Immature natural killer cell (primary cell): ENCODE measurements at regions not wholly inside any gene's neighbourhood (a gene's known extent, or its start where the extent isn't known, plus 50 kb on each side); places are given as distances from the start of the nearest gene placed in this dataset.

Experiments used
- DNase-seq, 3 donors: peaks; one replicate each; pipeline ENCODE4 v3.0.0; 2022; ENCODE audit warnings: mixed read lengths in 1 of 3
- H3K27ac Mint-ChIP-seq, 6 donors: one replicate each; pipeline ENCODE4 v1.8.0; 2020; ENCODE audit warnings: mixed read lengths in 6 of 6, mild to moderate bottlenecking in 5 of 6, inconsistent platforms in 4 of 6, moderate library complexity in 3 of 6
- H3K27me3 Mint-ChIP-seq, 3 donors: one replicate each; pipeline ENCODE4 v1.8.0; 2020 to 2021; ENCODE audit warnings: low read depth in 3 of 3, mild to moderate bottlenecking in 3 of 3, mixed read lengths in 3 of 3, moderate library complexity in 3 of 3, inconsistent platforms in 1 of 3
- H3K36me3 Mint-ChIP-seq, 3 donors: one replicate each; pipeline ENCODE4 v1.8.0; 2020; ENCODE audit warnings: mixed read lengths in 3 of 3, inconsistent platforms in 2 of 3, mild to moderate bottlenecking in 2 of 3
- H3K4me1 Mint-ChIP-seq, 2 donors: one replicate each; pipeline ENCODE4 v1.8.0; 2020; ENCODE audit warnings: inconsistent platforms in 2 of 2, mild to moderate bottlenecking in 2 of 2, mixed read lengths in 2 of 2, moderate library complexity in 1 of 2
- H3K4me3 Mint-ChIP-seq, 5 donors: one replicate each; pipeline ENCODE4 v1.8.0; 2020; ENCODE audit warnings: mild to moderate bottlenecking in 5 of 5, mixed read lengths in 5 of 5, inconsistent platforms in 3 of 5, moderate library complexity in 3 of 5
- H3K9me3 Mint-ChIP-seq, 6 donors: one replicate each; pipeline ENCODE4 v1.8.0; 2020; ENCODE audit warnings: mild to moderate bottlenecking in 6 of 6, mixed read lengths in 6 of 6, inconsistent platforms in 4 of 6, moderate library complexity in 3 of 6

GRCh38 chr4:138317175-138317748 is 75.1 kb upstream of the SLC7A11 start:
- DNase-seq, result no peak
- H3K27me3 Mint-ChIP-seq, result peaks cover 0 to 6% (median 2%) of the 10 kb centered on the region in 3 donors
- peaks cover 4 to 42% (median 11%) of the 10 kb centered on the region in 6 donors for H3K9me3 Mint-ChIP-seq
- no peak overlapping the region for H3K4me3 Mint-ChIP-seq
- no peak overlapping the region for H3K27ac Mint-ChIP-seq
- no peaks in the 10 kb centered on the region for H3K36me3 Mint-ChIP-seq
- no peaks in the 10 kb centered on the region for H3K4me1 Mint-ChIP-seq

GRCh38 chr4:138312536-138312911 is 70.4 kb upstream of the SLC7A11 start:
- H3K27ac Mint-ChIP-seq, result no peak overlapping the region
- H3K27me3 Mint-ChIP-seq, result peaks cover 0 to 6% (median 2%) of the 10 kb centered on the region in 3 donors
- H3K9me3 Mint-ChIP-seq, result peaks cover 5 to 49% (median 16%) of the 10 kb centered on the region in 6 donors
- no peaks in the 10 kb centered on the region for H3K4me1 Mint-ChIP-seq
- no peak overlapping the region for H3K4me3 Mint-ChIP-seq
- DNase-seq, result no peak
- H3K36me3 Mint-ChIP-seq, result peaks cover 0 to 3% (median 2%) of the 10 kb centered on the region in 3 donors

- no peak overlapping the region for H3K27ac Mint-ChIP-seq
- no peaks in the 10 kb centered on the region for H3K4me1 Mint-ChIP-seq
- peaks cover 0 to 4% (median 3%) of the 10 kb centered on the region in 3 donors for H3K36me3 Mint-ChIP-seq
- no peak overlapping the region for H3K4me3 Mint-ChIP-seq
- H3K9me3 Mint-ChIP-seq, result peaks cover 8 to 48% (median 17%) of the 10 kb centered on the region in 6 donors
- H3K27me3 Mint-ChIP-seq, result peaks cover 0 to 6% (median 2%) of the 10 kb centered on the region in 3 donors
- DNase-seq, result no peak
These were observed 69.8 kb upstream of the SLC7A11 start for GRCh38 chr4:138311771-138312535.

GRCh38 chr4:138310991-138311390 is 68.8 kb upstream of the SLC7A11 start:
- Mint-ChIP-seq H3K36me3 (peaks cover 0 to 4% (median 3%) of the 10 kb centered on the region in 3 donors), H3K27me3 (peaks cover 0 to 6% (median 2%) of the 10 kb centered on the region in 3 donors), H3K9me3 (peaks cover 8 to 41% (median 14%) of the 10 kb centered on the region in 6 donors), H3K4me1 (no peaks in the 10 kb centered on the region), H3K4me3 (no peak overlapping the region), H3K27ac (no peak overlapping the region)
- no peak for DNase-seq

GRCh38 chr4:138310498-138310897 is 68.3 kb upstream of the SLC7A11 start:
- Mint-ChIP-seq H3K27ac (no peak overlapping the region), H3K4me3 (no peak overlapping the region), H3K27me3 (peaks cover 0 to 4% (median 2%) of the 10 kb centered on the region in 3 donors), H3K4me1 (no peaks in the 10 kb centered on the region), H3K36me3 (peaks cover 0 to 4% (median 3%) of the 10 kb centered on the region in 3 donors), H3K9me3 (peaks cover 6 to 45% (median 13%) of the 10 kb centered on the region in 6 donors)
- no peak for DNase-seq

GRCh38 chr4:138308356-138308755 is 66.2 kb upstream of the SLC7A11 start:
- Mint-ChIP-seq H3K9me3 (peaks cover 2 to 42% (median 10%) of the 10 kb centered on the region in 6 donors), H3K36me3 (peaks cover 0 to 4% (median 3%) of the 10 kb centered on the region in 3 donors), H3K4me3 (no peak overlapping the region), H3K4me1 (no peaks in the 10 kb centered on the region), H3K27me3 (peaks cover 0 to 1% (median 0%) of the 10 kb centered on the region in 3 donors), H3K27ac (no peak overlapping the region)
- DNase-seq, result no peak

- peaks cover 0 to 4% (median 0%) of the 10 kb centered on the region in 3 donors for H3K27me3 Mint-ChIP-seq
- H3K9me3 Mint-ChIP-seq, result peaks cover 2 to 43% (median 10%) of the 10 kb centered on the region in 6 donors
- no peaks in the 10 kb centered on the region for H3K4me1 Mint-ChIP-seq
- H3K27ac Mint-ChIP-seq, result no peak overlapping the region
- H3K36me3 Mint-ChIP-seq, result peaks cover 0 to 4% (median 3%) of the 10 kb centered on the region in 3 donors
- no peak for DNase-seq
- H3K4me3 Mint-ChIP-seq, result no peak overlapping the region
These were observed 65.2 kb upstream of the SLC7A11 start for GRCh38 chr4:138307319-138307718.

- peaks cover 3 to 4% (median 4%) of the 10 kb centered on the region in 3 donors for H3K36me3 Mint-ChIP-seq
- no peaks in the 10 kb centered on the region for H3K4me1 Mint-ChIP-seq
- H3K4me3 Mint-ChIP-seq, result no peak overlapping the region
- no peak overlapping the region for H3K27ac Mint-ChIP-seq
- peaks cover 0 to 46% (median 17%) of the 10 kb centered on the region in 6 donors for H3K9me3 Mint-ChIP-seq
- H3K27me3 Mint-ChIP-seq, result peaks cover 0 to 4% (median 2%) of the 10 kb centered on the region in 3 donors
- DNase-seq, result no peak
These were observed 62.9 kb upstream of the SLC7A11 start for GRCh38 chr4:138305050-138305449.

- peaks cover 3 to 34% (median 14%) of the 10 kb centered on the region in 6 donors for H3K9me3 Mint-ChIP-seq
- H3K36me3 Mint-ChIP-seq, result peaks cover 0 to 4% (median 0%) of the 10 kb centered on the region in 3 donors
- H3K27ac Mint-ChIP-seq, result no peak overlapping the region
These were observed 59.4 kb upstream of the SLC7A11 start for GRCh38 chr4:138301536-138301935.

GRCh38 chr4:138300616-138301015 is 58.5 kb upstream of the SLC7A11 start:
- no peak for DNase-seq
- no peaks in the 10 kb centered on the region for H3K4me1 Mint-ChIP-seq
- H3K27me3 Mint-ChIP-seq, result peaks cover 0 to 4% (median 2%) of the 10 kb centered on the region in 3 donors
- H3K27ac Mint-ChIP-seq, result no peak overlapping the region
- peaks cover 0 to 4% (median 0%) of the 10 kb centered on the region in 3 donors for H3K36me3 Mint-ChIP-seq
- no peak overlapping the region for H3K4me3 Mint-ChIP-seq
- peaks cover 3 to 28% (median 14%) of the 10 kb centered on the region in 6 donors for H3K9me3 Mint-ChIP-seq

More at GRCh38 chr4:138301536-138301935, 59.4 kb upstream of the SLC7A11 start:
- Mint-ChIP-seq H3K4me3 (no peak overlapping the region), H3K4me1 (no peaks in the 10 kb centered on the region), H3K27me3 (peaks cover 0 to 4% (median 2%) of the 10 kb centered on the region in 3 donors)
- DNase-seq, result no peak

- no peak for DNase-seq
- H3K27ac Mint-ChIP-seq, result no peak overlapping the region
- H3K4me1 Mint-ChIP-seq, result no peaks in the 10 kb centered on the region
- H3K36me3 Mint-ChIP-seq, result peaks cover 0 to 4% (median 0%) of the 10 kb centered on the region in 3 donors
- no peak overlapping the region for H3K4me3 Mint-ChIP-seq
- H3K9me3 Mint-ChIP-seq, result peaks cover 5 to 34% (median 14%) of the 10 kb centered on the region in 6 donors
- H3K27me3 Mint-ChIP-seq, result peaks cover 0 to 4% (median 2%) of the 10 kb centered on the region in 3 donors
These were observed 57.7 kb upstream of the SLC7A11 start for GRCh38 chr4:138299881-138300280.

- Mint-ChIP-seq H3K36me3 (peaks cover 0 to 4% (median 0%) of the 10 kb centered on the region in 3 donors), H3K4me3 (no peak overlapping the region), H3K4me1 (no peaks in the 10 kb centered on the region), H3K27me3 (peaks cover 0 to 4% (median 2%) of the 10 kb centered on the region in 3 donors), H3K9me3 (peaks cover 5 to 28% (median 14%) of the 10 kb centered on the region in 6 donors), H3K27ac (no peak overlapping the region)
- no peak for DNase-seq
These were observed 56.7 kb upstream of the SLC7A11 start for GRCh38 chr4:138298866-138299265.

GRCh38 chr4:138298431-138298830 is 56.3 kb upstream of the SLC7A11 start:
- peaks cover 0 to 4% (median 0%) of the 10 kb centered on the region in 3 donors for H3K36me3 Mint-ChIP-seq

More at GRCh38 chr4:138298431-138298830, 56.3 kb upstream of the SLC7A11 start:
- no peaks in the 10 kb centered on the region for H3K4me1 Mint-ChIP-seq
- peaks cover 5 to 30% (median 16%) of the 10 kb centered on the region in 6 donors for H3K9me3 Mint-ChIP-seq
- no peak for DNase-seq
- no peak overlapping the region for H3K4me3 Mint-ChIP-seq
- no peak overlapping the region for H3K27ac Mint-ChIP-seq
- H3K27me3 Mint-ChIP-seq, result peaks cover 0 to 4% (median 3%) of the 10 kb centered on the region in 3 donors
